ENCODE measurements at regions not wholly inside any gene's neighbourhood (a gene's known extent, or its start where the extent isn't known, plus 50 kb on each side); places are given as distances from the start of the nearest gene placed in this dataset.

DNA sequence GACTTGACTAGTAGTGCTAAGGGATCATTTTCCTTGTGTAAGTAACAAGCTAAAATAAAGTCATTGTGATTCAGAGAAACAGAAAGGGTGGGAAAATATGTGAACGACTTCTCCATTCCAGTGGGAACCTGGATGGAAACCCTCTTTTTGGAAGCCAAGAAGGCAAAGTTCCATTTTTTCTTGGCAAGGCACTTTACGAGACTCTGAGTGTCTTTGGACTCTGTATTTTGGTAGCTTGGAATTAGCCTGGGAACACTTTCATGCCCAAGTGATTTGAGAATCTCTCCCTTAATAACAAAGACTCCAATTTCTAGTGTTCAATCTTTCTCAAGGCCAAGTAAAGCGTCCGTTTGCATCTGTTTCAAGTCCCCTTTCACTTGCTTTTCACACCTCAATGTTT lies 100.5 kb upstream of the SASH1 start:
- H3K9me3 Mint-ChIP-seq: no peaks in the 10 kb centered on the region
- CTCF ChIA-PET: no interaction called here
- H3K4me3 Mint-ChIP-seq: no peak overlapping the region
- ATAC-seq: no peak
- no peak for DNase-seq (ENCODE audit: low spot score)
- no peak overlapping the region for H3K27ac Mint-ChIP-seq
- POLR2A ChIA-PET: no interaction called here
- no peak for TF ChIP-seq ZBTB21 (CRISPR knock-in tag; IDR thresholded peaks at IDR 0.05; ENCODE audit: borderline replicate concordance)
- TF ChIP-seq ZNF219 (CRISPR knock-in tag; IDR thresholded peaks at IDR 0.05; ENCODE audit: borderline replicate concordance): no peak
- no peak for TF ChIP-seq CREM (CRISPR knock-in tag; IDR thresholded peaks at IDR 0.05)
- TF ChIP-seq GTF2I (CRISPR knock-in tag; conservative IDR thresholded peaks at IDR 0.05): no peak
- TF ChIP-seq ZNF416 (CRISPR knock-in tag; IDR thresholded peaks at IDR 0.05): no peak
- no peak for TF ChIP-seq MYBL2 (CRISPR knock-in tag; IDR thresholded peaks at IDR 0.05)
- TF ChIP-seq NR3C1 (CRISPR knock-in tag; conservative IDR thresholded peaks at IDR 0.05; ENCODE audit: low read depth): no peak
- TF ChIP-seq JUN (CRISPR knock-in tag; IDR thresholded peaks at IDR 0.05): no peak
- TF ChIP-seq, protein P1, sequence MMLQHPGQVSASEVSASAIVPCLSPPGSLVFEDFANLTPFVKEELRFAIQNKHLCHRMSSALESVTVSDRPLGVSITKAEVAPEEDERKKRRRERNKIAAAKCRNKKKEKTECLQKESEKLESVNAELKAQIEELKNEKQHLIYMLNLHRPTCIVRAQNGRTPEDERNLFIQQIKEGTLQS (CRISPR knock-in tag; conservative IDR thresholded peaks at IDR 0.05): no peak
- no peak for TF ChIP-seq ZNF317 (CRISPR knock-in tag; IDR thresholded peaks at IDR 0.05; ENCODE audit: borderline replicate concordance, low read depth)
- TF ChIP-seq E2F1 (CRISPR knock-in tag; IDR thresholded peaks at IDR 0.05): no peak
- no peak for TF ChIP-seq NFATC4 (CRISPR knock-in tag; IDR thresholded peaks at IDR 0.05)
- no peaks in the 10 kb centered on the region for H3K36me3 Mint-ChIP-seq
- H3K27me3 Mint-ChIP-seq (ENCODE audit: low read depth): no peaks in the 10 kb centered on the region; the same call in 1 of the 2 replicates
- peaks cover 26% of the 10 kb centered on the region for H3K4me1 Mint-ChIP-seq

DNA sequence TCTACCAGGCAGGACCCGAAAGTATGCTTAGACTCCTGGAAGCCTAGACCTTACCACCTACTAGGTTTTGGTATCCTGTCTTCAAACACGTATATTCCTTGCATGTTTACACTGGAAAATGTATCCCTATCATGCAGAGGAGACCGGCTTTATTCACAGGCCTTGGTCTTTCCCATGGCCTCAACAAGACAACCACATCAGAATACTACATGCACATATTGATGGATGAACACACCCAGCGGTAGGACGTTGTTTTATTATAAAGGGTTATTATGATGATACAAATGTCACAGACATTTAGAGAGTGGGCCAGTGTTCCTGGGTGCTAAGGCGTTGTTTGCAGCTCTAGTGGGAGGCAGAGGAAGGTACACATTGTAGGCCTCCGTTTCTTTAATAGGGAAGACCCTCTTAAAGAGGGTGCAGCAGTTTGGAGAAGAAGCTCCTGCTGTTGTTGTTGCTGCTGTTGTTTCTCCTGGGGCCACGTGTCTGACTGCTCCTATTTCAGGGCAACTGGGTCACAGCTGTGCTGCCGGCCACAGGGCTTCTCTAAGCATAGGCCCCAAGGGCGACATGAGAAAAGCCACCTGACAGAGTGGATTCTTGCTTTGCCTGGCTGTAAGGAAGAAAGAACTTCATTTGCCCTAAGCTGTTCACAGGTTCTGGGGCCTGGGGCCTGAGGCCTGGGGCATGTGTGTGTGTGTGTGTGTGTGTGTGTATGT lies 98.3 kb upstream of the SASH1 start:
- DNase-seq (ENCODE audit: low spot score): peak; percentile 14
- no peak; the same call in 1 of the 2 replicates for ATAC-seq
- no peaks in the 10 kb centered on the region for H3K9me3 Mint-ChIP-seq
- TF ChIP-seq IRF2 (CRISPR knock-in tag; IDR thresholded peaks at IDR 0.05; ENCODE audit: borderline replicate concordance, low read depth) (no peak), KAT7 (CRISPR knock-in tag; IDR thresholded peaks at IDR 0.05; ENCODE audit: borderline replicate concordance) (no peak), ZNF416 (CRISPR knock-in tag; IDR thresholded peaks at IDR 0.05) (no peak), IRF1 (CRISPR knock-in tag; IDR thresholded peaks at IDR 0.05) (no peak), MYBL2 (CRISPR knock-in tag; IDR thresholded peaks at IDR 0.05) (no peak), JUN (CRISPR knock-in tag; IDR thresholded peaks at IDR 0.05) (no peak), ZNF512 (CRISPR knock-in tag; IDR thresholded peaks at IDR 0.05; ENCODE audit: borderline replicate concordance) (no peak), TP53 (CRISPR knock-in tag; IDR thresholded peaks at IDR 0.05) (no peak)
- TF ChIP-seq, protein P2, sequence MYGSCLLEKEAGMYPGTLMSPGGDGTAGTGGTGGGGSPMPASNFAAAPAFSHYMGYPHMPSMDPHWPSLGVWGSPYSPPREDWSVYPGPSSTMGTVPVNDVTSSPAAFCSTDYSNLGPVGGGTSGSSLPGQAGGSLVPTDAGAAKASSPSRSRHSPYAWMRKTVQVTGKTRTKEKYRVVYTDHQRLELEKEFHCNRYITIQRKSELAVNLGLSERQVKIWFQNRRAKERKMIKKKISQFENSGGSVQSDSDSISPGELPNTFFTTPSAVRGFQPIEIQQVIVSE (CRISPR knock-in tag; IDR thresholded peaks at IDR 0.05; ENCODE audit: borderline replicate concordance): no peak
- TF ChIP-seq, protein P3, sequence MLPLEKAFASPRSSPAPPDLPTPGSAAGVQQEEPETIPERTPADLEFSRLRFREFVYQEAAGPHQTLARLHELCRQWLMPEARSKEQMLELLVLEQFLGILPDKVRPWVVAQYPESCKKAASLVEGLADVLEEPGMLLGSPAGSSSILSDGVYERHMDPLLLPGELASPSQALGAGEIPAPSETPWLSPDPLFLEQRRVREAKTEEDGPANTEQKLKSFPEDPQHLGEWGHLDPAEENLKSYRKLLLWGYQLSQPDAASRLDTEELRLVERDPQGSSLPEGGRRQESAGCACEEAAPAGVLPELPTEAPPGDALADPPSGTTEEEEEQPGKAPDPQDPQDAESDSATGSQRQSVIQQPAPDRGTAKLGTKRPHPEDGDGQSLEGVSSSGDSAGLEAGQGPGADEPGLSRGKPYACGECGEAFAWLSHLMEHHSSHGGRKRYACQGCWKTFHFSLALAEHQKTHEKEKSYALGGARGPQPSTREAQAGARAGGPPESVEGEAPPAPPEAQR (CRISPR knock-in tag; IDR thresholded peaks at IDR 0.05): no peak
- TF ChIP-seq, protein P4, sequence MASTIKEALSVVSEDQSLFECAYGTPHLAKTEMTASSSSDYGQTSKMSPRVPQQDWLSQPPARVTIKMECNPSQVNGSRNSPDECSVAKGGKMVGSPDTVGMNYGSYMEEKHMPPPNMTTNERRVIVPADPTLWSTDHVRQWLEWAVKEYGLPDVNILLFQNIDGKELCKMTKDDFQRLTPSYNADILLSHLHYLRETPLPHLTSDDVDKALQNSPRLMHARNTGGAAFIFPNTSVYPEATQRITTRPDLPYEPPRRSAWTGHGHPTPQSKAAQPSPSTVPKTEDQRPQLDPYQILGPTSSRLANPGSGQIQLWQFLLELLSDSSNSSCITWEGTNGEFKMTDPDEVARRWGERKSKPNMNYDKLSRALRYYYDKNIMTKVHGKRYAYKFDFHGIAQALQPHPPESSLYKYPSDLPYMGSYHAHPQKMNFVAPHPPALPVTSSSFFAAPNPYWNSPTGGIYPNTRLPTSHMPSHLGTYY (CRISPR knock-in tag; IDR thresholded peaks at IDR 0.05): no peak
- TF ChIP-seq, protein P5, sequence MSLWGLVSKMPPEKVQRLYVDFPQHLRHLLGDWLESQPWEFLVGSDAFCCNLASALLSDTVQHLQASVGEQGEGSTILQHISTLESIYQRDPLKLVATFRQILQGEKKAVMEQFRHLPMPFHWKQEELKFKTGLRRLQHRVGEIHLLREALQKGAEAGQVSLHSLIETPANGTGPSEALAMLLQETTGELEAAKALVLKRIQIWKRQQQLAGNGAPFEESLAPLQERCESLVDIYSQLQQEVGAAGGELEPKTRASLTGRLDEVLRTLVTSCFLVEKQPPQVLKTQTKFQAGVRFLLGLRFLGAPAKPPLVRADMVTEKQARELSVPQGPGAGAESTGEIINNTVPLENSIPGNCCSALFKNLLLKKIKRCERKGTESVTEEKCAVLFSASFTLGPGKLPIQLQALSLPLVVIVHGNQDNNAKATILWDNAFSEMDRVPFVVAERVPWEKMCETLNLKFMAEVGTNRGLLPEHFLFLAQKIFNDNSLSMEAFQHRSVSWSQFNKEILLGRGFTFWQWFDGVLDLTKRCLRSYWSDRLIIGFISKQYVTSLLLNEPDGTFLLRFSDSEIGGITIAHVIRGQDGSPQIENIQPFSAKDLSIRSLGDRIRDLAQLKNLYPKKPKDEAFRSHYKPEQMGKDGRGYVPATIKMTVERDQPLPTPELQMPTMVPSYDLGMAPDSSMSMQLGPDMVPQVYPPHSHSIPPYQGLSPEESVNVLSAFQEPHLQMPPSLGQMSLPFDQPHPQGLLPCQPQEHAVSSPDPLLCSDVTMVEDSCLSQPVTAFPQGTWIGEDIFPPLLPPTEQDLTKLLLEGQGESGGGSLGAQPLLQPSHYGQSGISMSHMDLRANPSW (CRISPR knock-in tag; conservative IDR thresholded peaks at IDR 0.05; ENCODE audit: low read depth): no peak
- TF ChIP-seq, protein P6, sequence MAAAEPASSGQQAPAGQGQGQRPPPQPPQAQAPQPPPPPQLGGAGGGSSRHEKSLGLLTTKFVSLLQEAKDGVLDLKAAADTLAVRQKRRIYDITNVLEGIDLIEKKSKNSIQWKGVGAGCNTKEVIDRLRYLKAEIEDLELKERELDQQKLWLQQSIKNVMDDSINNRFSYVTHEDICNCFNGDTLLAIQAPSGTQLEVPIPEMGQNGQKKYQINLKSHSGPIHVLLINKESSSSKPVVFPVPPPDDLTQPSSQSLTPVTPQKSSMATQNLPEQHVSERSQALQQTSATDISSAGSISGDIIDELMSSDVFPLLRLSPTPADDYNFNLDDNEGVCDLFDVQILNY (CRISPR knock-in tag; IDR thresholded peaks at IDR 0.05): no peak
- no peaks in the 10 kb centered on the region for H3K36me3 Mint-ChIP-seq
- ChIA-PET POLR2A (no interaction called here), CTCF (interaction anchor here (0.6 to 1.2 kb wide), 3 partner anchors 15 to 105 kb away, joined by 3 to 4 read pairs (median 4); no protein-coding TSS in a partner anchor)
- H3K4me1 Mint-ChIP-seq: peaks cover 26% of the 10 kb centered on the region
- H3K27ac Mint-ChIP-seq: no peak overlapping the region
- no peak overlapping the region for H3K4me3 Mint-ChIP-seq
- H3K27me3 Mint-ChIP-seq (ENCODE audit: low read depth): no peaks in the 10 kb centered on the region; the same call in 1 of the 2 replicates
